ACC112 (cell line): ENCODE measurements at regions not wholly inside any gene's neighbourhood (a gene's known extent, or its start where the extent isn't known, plus 50 kb on each side); places are given as distances from the start of the nearest gene placed in this dataset.
"Not testable (repeated sequence)": the region's sequence is repeated elsewhere in the genome, so short reads cannot be mapped to it uniquely, and the experiment has no call there.

Experiments used
- H2AFZ ChIP-seq: fragments of 200-600 bp; sonication (generic); one replicate; pipeline ENCODE4 v1.6.0; 2017; ENCODE audit warnings: antibody characterized with exemption, low read length; ENCODE audit not compliant: unreplicated experiment
- H3K27ac ChIP-seq: fragments of 200-600 bp; sonication (generic); 2 replicates; pipeline ENCODE4 v1.5.1; 2014; ENCODE audit warnings: low read depth, mild to moderate bottlenecking, antibody characterized with exemption, low read length, moderate library complexity
- H3K27me3 ChIP-seq: fragments of 200-600 bp; sonication (generic); 2 replicates; pipeline ENCODE4 v1.6.1; 2014; ENCODE audit warnings: mild to moderate bottlenecking, antibody characterized with exemption, low read length, moderate library complexity, mixed read lengths; ENCODE audit not compliant: insufficient read depth
- H3K36me3 ChIP-seq: fragments of 200-600 bp; sonication (generic); 2 replicates; pipeline ENCODE4 v1.6.1; 2016; ENCODE audit warnings: mild to moderate bottlenecking, antibody characterized with exemption, low read length, moderate library complexity, mixed read lengths; ENCODE audit not compliant: insufficient read depth
- H3K4me1 ChIP-seq: fragments of 200-600 bp; sonication (generic); one replicate; pipeline ENCODE4 v1.6.1; 2016; ENCODE audit warnings: low read length, mixed read lengths; ENCODE audit not compliant: insufficient read depth, unreplicated experiment, control insufficient read depth
- H3K4me3 ChIP-seq: fragments of 200-600 bp; sonication (generic); 2 replicates; pipeline ENCODE4 v1.5.1; 2014; ENCODE audit warnings: mild to moderate bottlenecking, low read depth, low read length
- H3K79me2 ChIP-seq: fragments of 200-600 bp; sonication (generic); one replicate; pipeline ENCODE4 v1.6.0; 2016; ENCODE audit warnings: low read length; ENCODE audit not compliant: control insufficient read depth, unreplicated experiment, insufficient read depth

DNA sequence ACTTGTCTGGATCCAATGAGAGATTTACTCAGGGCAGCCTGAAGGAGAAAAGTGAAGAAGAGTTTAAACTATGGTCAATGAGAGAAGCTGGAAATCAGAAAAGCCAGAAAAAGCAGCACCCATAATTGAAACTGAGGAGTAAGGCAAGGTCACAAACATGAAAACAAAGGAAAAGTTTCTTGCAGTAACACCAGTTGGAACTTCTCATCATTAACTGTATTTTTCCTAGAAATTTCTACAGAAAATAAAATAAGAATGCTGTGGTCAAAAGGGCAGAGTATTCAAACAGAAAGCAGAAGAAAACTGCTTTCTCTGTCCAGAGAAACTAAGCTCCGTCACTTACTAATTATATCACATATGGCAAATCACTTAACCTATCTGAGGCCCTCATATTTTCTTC, 102.2 kb downstream of the OR13H1 start:
- H3K4me1 ChIP-seq, result no peaks in the 10 kb centered on the region
- no peak overlapping the region for H3K27ac ChIP-seq
- no peaks in the 10 kb centered on the region for H3K27me3 ChIP-seq
- H3K36me3 ChIP-seq, result no peaks in the 10 kb centered on the region
- no peak overlapping the region for H3K4me3 ChIP-seq
- no peaks in the 10 kb centered on the region for H3K79me2 ChIP-seq
- H2AFZ ChIP-seq, result no peak overlapping the region

DNA sequence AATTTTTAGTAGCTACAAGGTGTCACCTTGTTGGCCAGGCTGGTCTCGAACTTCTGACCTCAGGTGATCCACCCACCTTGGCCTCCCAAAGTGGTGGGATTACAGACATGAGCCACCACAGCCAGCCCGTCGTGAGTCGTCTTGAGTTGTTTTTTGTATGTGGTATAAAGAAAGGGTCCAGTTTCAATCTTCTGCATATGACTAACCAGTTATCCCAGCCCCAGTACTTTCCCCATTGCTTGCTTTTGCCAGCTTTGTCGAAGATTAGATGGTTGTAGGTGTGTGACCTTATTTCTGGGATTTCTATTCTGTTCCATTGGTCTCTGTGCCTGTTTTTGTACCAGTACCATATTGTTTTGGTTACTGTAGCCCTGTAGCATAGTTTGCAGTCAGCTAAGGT, 105.9 kb downstream of the OR13H1 start:
- Histone ChIP-seq H3K4me3 (no peak overlapping the region), H3K79me2 (no peaks in the 10 kb centered on the region), H3K27me3 (no peaks in the 10 kb centered on the region), H3K36me3 (no peaks in the 10 kb centered on the region), H2AFZ (no peak overlapping the region), H3K27ac (no peak overlapping the region), H3K4me1 (no peaks in the 10 kb centered on the region)

DNA sequence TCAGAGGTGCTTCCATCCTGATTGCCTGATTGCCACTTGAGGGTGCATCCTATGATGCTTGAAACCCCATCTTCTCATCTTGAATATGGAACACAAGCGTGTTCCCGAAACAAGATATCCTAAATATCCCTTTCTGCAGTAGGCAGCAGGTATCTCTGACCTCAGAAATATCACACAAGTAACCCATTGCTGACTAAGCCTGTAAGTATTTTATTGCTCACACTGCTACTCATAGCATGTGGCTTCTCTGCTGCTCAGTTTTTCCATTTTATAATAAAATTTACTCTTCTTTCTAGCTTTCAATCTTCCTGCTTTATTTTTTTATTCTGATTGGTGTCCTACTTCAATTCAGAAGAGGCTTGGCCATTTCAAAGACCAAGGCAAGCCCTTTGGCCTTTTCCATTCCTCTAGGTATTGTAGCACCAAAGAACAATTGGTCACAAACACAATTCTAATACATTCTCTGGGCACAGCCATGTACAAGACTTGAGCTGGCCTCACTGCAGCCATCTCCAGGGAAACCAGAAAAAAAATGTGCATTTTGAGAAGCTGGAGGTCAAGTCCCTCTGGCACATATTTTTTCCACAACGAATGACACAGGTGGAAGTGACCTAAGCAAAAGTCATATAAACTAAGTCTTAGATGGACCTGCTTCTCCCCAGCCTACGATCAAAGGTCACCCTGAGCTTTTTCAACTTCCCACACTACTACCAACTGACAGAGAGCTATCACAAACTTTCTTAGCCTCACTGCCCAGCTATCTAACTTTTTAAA, 107.0 kb downstream of the OR13H1 start:
- H2AFZ ChIP-seq, result no peak overlapping the region
- H3K79me2 ChIP-seq, result no peaks in the 10 kb centered on the region
- H3K27me3 ChIP-seq, result no peaks in the 10 kb centered on the region

DNA sequence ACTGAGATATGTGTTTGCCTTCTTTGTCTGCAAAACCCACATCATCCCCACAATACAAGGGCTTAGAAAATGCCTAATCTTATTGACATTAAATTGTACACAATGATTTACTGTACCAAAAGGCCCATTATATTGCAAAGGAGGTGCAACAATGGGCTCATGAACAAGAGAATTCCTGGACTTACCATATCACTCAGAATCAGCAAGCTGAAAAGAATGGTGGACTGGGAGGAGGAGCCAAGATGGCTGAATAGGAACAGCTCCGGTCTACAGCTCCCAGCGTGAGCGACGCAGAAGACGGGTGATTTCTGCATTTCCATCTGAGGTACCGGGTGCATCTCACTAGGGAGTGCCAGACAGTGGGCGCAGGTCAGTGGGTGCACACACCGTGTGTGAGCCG, 119.9 kb downstream of the OR13H1 start:
- H3K4me1 ChIP-seq, H3K27ac ChIP-seq, H3K27me3 ChIP-seq, H3K79me2 ChIP-seq, H3K4me3 ChIP-seq, H3K36me3 ChIP-seq, H2AFZ ChIP-seq: not testable (repeated sequence)

More for the DNA sequence above, 107.0 kb downstream of the OR13H1 start:
- Histone ChIP-seq H3K27ac (no peak overlapping the region), H3K36me3 (no peaks in the 10 kb centered on the region), H3K4me3 (no peak overlapping the region), H3K4me1 (no peaks in the 10 kb centered on the region)

DNA sequence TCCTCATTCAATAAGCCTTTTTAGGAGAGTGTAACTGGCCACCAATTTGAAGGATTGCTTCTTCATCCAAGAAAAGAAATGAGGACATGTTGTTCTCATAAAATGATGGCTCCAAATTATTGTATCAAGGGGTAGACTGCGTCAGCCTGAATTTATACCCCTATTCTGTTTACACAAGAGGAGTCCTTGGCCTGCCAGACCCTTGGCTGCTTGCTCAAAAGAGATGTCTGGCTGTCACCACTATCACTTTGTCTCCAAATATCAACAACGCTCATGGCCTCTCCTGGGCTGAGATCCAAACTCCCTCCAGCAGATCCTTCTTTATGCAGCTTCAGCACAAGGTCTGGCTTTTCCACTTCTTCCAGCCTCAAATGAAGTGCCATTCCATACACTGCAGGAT, 127.9 kb downstream of the OR13H1 start:
- no peak overlapping the region for H2AFZ ChIP-seq
- no peaks in the 10 kb centered on the region for H3K4me1 ChIP-seq
- no peak overlapping the region for H3K4me3 ChIP-seq
- no peaks in the 10 kb centered on the region for H3K36me3 ChIP-seq
- no peaks in the 10 kb centered on the region for H3K27me3 ChIP-seq
- no peak overlapping the region for H3K27ac ChIP-seq
- H3K79me2 ChIP-seq, result no peaks in the 10 kb centered on the region

DNA sequence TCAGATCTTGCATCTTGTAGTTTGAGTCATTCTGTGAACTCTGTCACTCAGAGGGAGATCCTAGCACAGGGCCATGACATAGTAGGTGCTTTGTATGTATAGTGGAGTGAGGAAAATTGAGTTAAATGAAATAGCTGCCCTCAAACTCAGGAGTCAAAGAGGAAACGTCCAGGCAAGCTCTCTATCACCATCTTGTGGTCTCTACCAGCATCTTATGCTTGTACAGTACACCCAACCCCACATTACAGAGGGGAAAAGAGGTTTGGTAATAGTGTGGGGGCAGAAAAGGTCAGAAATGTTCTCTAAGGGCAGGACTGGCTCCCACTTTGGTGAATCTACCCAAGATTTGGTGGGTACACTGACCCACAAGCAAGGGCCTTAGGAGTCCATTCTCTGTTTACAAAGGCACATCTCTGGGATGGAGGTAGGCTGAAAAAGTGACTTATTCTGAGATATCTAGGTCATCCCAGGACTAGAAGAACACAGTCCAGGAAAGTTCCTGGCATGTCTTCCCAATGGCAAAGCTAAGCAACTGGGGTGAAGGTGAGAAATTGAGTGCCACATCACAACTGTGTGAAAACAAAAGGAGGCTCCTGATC, 131.8 kb downstream of the OR13H1 start:
- no peaks in the 10 kb centered on the region for H3K4me1 ChIP-seq
- H3K27ac ChIP-seq, result no peak overlapping the region
- H3K27me3 ChIP-seq, result no peaks in the 10 kb centered on the region
- H3K4me3 ChIP-seq, result no peak overlapping the region
- no peaks in the 10 kb centered on the region for H3K36me3 ChIP-seq
- H3K79me2 ChIP-seq, result no peaks in the 10 kb centered on the region
- H2AFZ ChIP-seq, result no peak overlapping the region

DNA sequence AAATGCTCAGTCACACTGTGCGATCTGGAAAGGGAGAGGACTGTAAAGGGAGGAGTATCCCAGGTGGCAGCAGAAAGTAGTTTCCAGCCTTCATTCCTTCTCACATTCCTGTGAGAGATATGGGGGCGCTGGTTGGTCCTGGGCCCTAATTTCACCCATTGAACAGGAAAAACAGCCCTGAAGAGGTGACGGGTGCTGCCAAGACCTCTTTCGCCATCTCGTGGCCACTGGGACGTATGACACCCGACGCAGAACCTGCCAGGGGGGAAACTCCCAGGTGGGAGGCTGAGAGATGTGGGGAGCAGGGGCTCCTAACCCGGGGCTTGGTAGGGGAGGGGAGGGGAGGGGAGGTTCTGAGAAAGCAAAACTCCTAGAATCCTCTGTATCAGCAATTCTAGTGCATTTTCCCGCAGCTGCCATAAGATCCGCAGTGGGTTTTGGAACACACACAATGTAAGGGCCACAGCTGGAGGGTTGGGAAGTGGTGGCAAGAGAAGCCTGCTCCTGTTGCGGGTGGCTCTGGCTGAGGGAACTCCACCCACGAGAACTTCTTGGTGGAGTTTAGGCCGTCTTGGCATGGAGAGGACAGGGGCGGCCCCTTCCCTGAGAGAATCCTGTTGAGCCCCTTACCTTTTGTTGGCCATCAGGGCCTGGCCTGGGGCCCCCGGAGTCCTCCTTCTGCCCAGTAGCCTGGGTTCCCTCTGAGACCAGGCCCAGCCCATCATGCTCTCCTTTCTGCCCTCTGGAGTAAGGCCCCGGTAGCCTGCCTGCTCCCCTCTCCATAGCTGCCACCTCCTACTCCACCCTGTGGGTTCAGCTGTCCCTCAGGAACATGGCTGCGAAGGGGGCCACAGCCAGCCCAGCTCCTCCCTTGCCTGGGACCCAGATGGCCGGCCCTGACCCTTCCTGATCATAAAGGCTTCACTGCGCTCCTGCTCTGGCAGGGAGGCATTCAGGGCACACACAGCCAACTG, 134.1 kb downstream of the OR13H1 start:
- Histone ChIP-seq H3K4me1 (no peaks in the 10 kb centered on the region), H3K27me3 (no peaks in the 10 kb centered on the region), H2AFZ (no peak overlapping the region), H3K27ac (no peak overlapping the region), H3K4me3 (no peak overlapping the region), H3K79me2 (no peaks in the 10 kb centered on the region), H3K36me3 (no peaks in the 10 kb centered on the region)

DNA sequence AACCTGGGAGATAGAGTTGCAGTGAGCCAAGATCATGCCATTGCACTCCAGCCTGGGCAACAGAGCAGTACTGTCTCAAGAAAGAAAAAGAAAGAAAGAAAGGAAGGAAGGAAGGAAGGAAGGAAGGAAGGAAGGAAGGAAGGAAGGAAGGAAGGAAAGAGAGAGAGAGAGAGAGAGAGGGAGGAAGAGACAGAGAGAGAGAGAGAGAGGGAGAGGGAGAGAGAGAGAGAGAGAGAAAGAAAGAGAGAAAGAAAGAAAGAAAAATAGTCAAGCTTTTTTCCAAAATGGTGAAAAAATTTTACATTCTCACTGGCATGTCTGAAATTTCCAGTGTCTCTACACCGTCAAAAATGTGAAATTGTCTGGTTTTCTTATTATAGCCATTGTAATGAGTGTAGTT, 138.9 kb downstream of the OR13H1 start:
- H3K36me3 ChIP-seq, H3K4me3 ChIP-seq, H3K4me1 ChIP-seq, H3K27ac ChIP-seq, H3K27me3 ChIP-seq, H2AFZ ChIP-seq, H3K79me2 ChIP-seq: not testable (repeated sequence)

DNA sequence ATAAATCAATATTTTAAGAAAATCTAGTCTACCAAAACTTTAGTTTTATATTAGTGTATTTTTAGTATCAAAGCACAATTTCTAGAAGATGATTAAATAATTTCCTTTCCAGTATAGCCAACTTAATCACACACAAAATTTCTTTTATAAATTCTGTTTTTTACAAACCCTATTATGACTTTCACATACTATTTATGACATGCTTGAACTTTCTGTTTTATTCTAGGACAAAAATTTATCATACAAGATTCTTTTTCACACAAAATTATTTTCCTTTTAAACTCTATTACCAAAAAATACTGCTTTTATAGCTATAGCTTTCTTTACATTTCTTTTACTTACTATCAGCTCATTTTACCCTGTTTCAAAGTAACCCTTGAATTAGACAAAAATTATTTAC, 149.5 kb downstream of the OR13H1 start:
- no peaks in the 10 kb centered on the region for H3K4me1 ChIP-seq
- no peaks in the 10 kb centered on the region for H3K27me3 ChIP-seq
- H3K27ac ChIP-seq, result no peak overlapping the region
- no peaks in the 10 kb centered on the region for H3K36me3 ChIP-seq
- H3K4me3 ChIP-seq, result no peak overlapping the region
- H3K79me2 ChIP-seq, result no peaks in the 10 kb centered on the region
- no peak overlapping the region for H2AFZ ChIP-seq

DNA sequence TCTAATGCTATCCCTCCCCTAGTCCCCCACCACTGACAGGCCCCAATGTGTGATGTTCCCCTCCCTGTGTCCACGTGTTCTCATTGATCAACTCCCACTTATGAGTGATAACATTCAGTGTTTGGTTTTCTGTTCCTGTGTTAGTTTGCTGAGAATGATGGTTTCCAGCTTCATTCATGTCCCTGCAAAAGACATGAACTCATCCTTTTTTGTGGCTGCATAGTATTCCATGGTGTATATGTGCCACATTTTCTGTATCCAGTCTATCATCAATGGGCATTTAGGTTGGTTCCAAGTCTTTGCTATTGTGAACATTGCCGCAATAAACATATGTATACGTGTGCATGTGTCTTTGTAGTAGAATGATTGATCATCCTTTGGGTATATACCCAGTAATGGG, 153.1 kb downstream of the OR13H1 start:
- not testable (repeated sequence) for H2AFZ ChIP-seq, H3K4me3 ChIP-seq, H3K79me2 ChIP-seq, H3K36me3 ChIP-seq, H3K4me1 ChIP-seq, H3K27ac ChIP-seq, H3K27me3 ChIP-seq
